Right renal cortex interstitium (tissue), 3 donors: ENCODE measurements at regions not wholly inside any gene's neighbourhood (a gene's known extent, or its start where the extent isn't known, plus 50 kb on each side); places are given as distances from the start of the nearest gene placed in this dataset.

ENCODE experiments used
- DNase-seq, 3 donors: peaks; one replicate each; pipeline ENCODE4 v3.0.0-alpha.2; 2013; ENCODE audit warnings: low read depth in 3 of 3, low spot score in 2 of 3

- DNase-seq, result no peak
Measured at GRCh38 chr2:150601280-150602038, 114.0 kb upstream of the RND3 start.

GRCh38 chr2:150599889-150600288 lies 112.4 kb upstream of the RND3 start:
- no peak for DNase-seq

GRCh38 chr2:150598383-150598782 lies 110.9 kb upstream of the RND3 start:
- no peak for DNase-seq

GRCh38 chr2:150595803-150596470 lies 108.5 kb upstream of the RND3 start:
- no peak for DNase-seq

- no peak for DNase-seq
Measured at GRCh38 chr2:150594299-150594698, 106.8 kb upstream of the RND3 start.

GRCh38 chr2:150591496-150592285 lies 104.2 kb upstream of the RND3 start:
- DNase-seq, result no peak

GRCh38 chr2:150589681-150590080 lies 102.2 kb upstream of the RND3 start:
- DNase-seq, result no peak

- no peak for DNase-seq
Measured at GRCh38 chr2:150588506-150588870, 101.0 kb upstream of the RND3 start.

- DNase-seq, result no peak
Measured at GRCh38 chr2:150587547-150588505, 100.4 kb upstream of the RND3 start.

GRCh38 chr2:150586858-150587257 lies 99.4 kb upstream of the RND3 start:
- no peak for DNase-seq

- no peak for DNase-seq
Measured at GRCh38 chr2:150585221-150585971, 97.9 kb upstream of the RND3 start.

GRCh38 chr2:150584081-150584480 lies 96.6 kb upstream of the RND3 start:
- DNase-seq, result no peak

GRCh38 chr2:150581717-150582472 lies 94.4 kb upstream of the RND3 start:
- DNase-seq, result no peak

- DNase-seq, result no peak
Measured at GRCh38 chr2:150578481-150578880, 91.0 kb upstream of the RND3 start.

GRCh38 chr2:150575861-150576260 lies 88.4 kb upstream of the RND3 start:
- DNase-seq, result no peak

- DNase-seq, result no peak
Measured at GRCh38 chr2:150572961-150573395, 85.5 kb upstream of the RND3 start.

- no peak for DNase-seq
Measured at GRCh38 chr2:150572194-150572766, 84.8 kb upstream of the RND3 start.

- no peak for DNase-seq
Measured at GRCh38 chr2:150571121-150571520, 83.7 kb upstream of the RND3 start.

- no peak for DNase-seq
Measured at GRCh38 chr2:150570712-150571111, 83.2 kb upstream of the RND3 start.
